Fibroblast of lung (primary cell): ENCODE measurements at regions not wholly inside any gene's neighbourhood (a gene's known extent, or its start where the extent isn't known, plus 50 kb on each side); places are given as distances from the start of the nearest gene placed in this dataset.

Experiments used
- DNase-seq, 2 donors: peaks; one replicate each; pipeline versions ENCODE4 v3.0.0 to v3.0.0-alpha.2; 2010; ENCODE audit warnings: low read depth in 2 of 2
- H2AFZ ChIP-seq: 2 replicates; pipeline ENCODE4 v1.5.1; 2012; ENCODE audit warnings: low read length, control low read depth, inconsistent platforms
- H3K27ac ChIP-seq: 2 replicates; pipeline ENCODE4 v1.5.1; 2011; ENCODE audit warnings: low read length, control low read depth; ENCODE audit not compliant: insufficient read depth
- H3K27me3 ChIP-seq: 2 replicates; pipeline ENCODE4 v1.5.1; 2011; ENCODE audit warnings: mild to moderate bottlenecking, low read length; ENCODE audit not compliant: control insufficient read depth, insufficient read depth
- H3K36me3 ChIP-seq: 2 replicates; pipeline ENCODE4 v1.5.1; 2011; ENCODE audit warnings: low read length; ENCODE audit not compliant: control insufficient read depth, insufficient read depth
- H3K4me1 ChIP-seq: 2 replicates; pipeline ENCODE4 v1.5.1; 2011; ENCODE audit warnings: low read length; ENCODE audit not compliant: control insufficient read depth, insufficient read depth; ENCODE audit errors: extremely low read depth
- H3K4me2 ChIP-seq: 2 replicates; pipeline ENCODE4 v1.5.1; 2011; ENCODE audit warnings: low read length, control low read depth; ENCODE audit not compliant: insufficient read depth; ENCODE audit errors: extremely low read depth
- H3K4me3 ChIP-seq, 4 experiments: fragments of 200-600 bp in 1 of 4; sonication (generic) in 1 of 4; replicated peaks in 1 of 4; 2 replicates each; pipeline ENCODE4 v1.5.1; 2011 to 2016; ENCODE audit warnings: low read length in 4 of 4, low read depth in 3 of 4, mild to moderate bottlenecking in 3 of 4, control low read depth in 2 of 4, inconsistent platforms in 1 of 4, mixed read lengths in 1 of 4; ENCODE audit not compliant: insufficient read depth in 1 of 4; ENCODE audit errors: control extremely low read depth in 1 of 4
- H3K79me2 ChIP-seq: 2 replicates; pipeline ENCODE4 v1.5.1; 2012; ENCODE audit warnings: mild to moderate bottlenecking, low read length, inconsistent platforms; ENCODE audit not compliant: control insufficient read depth, insufficient read depth
- H3K9ac ChIP-seq: 2 replicates; pipeline ENCODE4 v1.5.1; 2011; ENCODE audit warnings: mild to moderate bottlenecking, low read length, control low read depth; ENCODE audit not compliant: insufficient read depth
- H3K9me3 ChIP-seq: 2 replicates; pipeline ENCODE4 v1.5.1; 2012; ENCODE audit warnings: low read depth, low read length; ENCODE audit not compliant: control insufficient read depth, insufficient read depth
- H4K20me1 ChIP-seq: 2 replicates; pipeline ENCODE4 v1.5.1; 2011; ENCODE audit warnings: low read length; ENCODE audit not compliant: control insufficient read depth, insufficient read depth; ENCODE audit errors: extremely low read depth
- EZH2 ChIP-seq: IDR thresholded peaks from 2 replicates; pipeline ENCODE4 v1.5.1; 2012; ENCODE audit warnings: low read length, control low read depth, mild to moderate bottlenecking; ENCODE audit errors: missing control alignments
- TF ChIP-seq, protein P1 (sequence below), 2 donors: IDR thresholded peaks in 1 of 2; conservative IDR thresholded peaks in 1 of 2; 1 replicate in 1 of 2; 2 replicates in 1 of 2; pipeline ENCODE4 v1.5.1; 2011 to 2012; ENCODE audit warnings: low read length in 2 of 2, control low read depth in 1 of 2, inconsistent platforms in 1 of 2, low read depth in 1 of 2, mild to moderate bottlenecking in 1 of 2

DNA sequence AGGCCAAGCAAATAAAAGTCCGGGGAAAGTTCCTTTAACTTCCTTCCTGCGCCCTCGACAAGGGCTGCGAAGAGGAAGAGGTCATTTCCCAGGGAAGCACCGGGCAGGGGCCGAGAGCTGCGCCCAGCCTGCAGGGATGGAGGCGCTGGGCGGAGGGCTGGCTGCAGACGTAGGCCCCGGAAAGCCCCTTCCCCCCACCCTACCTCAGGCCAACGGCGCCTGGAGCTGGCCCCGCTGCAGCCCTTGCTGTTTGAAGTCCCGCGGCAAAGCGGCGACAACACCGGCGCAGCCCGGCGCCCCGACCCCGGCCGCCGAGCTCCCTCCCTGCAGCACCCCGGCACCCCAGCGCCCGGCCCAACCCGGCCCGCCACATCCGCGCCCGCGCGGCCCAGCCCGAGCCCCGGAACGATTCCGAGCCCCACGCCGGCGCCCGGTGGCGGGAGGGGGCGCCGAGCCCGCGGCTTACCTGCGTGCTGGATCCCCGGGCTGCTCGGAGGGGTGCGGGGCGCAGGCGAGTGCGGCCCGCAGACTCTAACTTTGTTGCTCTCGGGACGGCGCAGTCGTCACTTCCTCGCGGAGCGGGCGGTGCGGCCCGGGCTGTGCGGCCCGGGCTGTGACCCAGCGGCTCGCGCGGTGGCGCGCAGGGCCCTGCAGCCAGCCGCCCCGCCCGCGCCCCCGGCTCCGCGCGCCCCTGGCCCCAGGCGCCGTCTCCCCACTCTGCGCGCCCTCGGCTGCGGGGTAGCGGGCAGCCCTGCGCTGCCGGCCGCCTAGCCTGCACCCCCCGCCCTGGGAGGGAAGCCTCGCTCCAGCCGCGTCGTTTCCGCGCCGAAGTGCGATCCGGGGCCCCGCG lies 64.8 kb upstream of the PTGR2 start:
- no peaks in the 10 kb centered on the region for H3K27me3 ChIP-seq
- peak; percentile 51 for DNase-seq
- H3K9ac ChIP-seq, result peak overlapping the region; percentile 96
- no peaks in the 10 kb centered on the region for H3K9me3 ChIP-seq
- H4K20me1 ChIP-seq, result no peaks in the 10 kb centered on the region
- H3K79me2 ChIP-seq, result peaks cover 46% of the 10 kb centered on the region
- H3K36me3 ChIP-seq, result no peaks in the 10 kb centered on the region
- peaks cover 46% of the 10 kb centered on the region for H3K4me1 ChIP-seq
- peak overlapping the region; percentile 97 for H3K27ac ChIP-seq
- peak overlapping the region; percentile 100 for H3K4me2 ChIP-seq
- no peak overlapping the region for H2AFZ ChIP-seq
- H3K4me3 ChIP-seq, result peak overlapping the region; percentile 64 to 75 (median 74)
- no peak for TF ChIP-seq EZH2
- TF ChIP-seq, protein P1, sequence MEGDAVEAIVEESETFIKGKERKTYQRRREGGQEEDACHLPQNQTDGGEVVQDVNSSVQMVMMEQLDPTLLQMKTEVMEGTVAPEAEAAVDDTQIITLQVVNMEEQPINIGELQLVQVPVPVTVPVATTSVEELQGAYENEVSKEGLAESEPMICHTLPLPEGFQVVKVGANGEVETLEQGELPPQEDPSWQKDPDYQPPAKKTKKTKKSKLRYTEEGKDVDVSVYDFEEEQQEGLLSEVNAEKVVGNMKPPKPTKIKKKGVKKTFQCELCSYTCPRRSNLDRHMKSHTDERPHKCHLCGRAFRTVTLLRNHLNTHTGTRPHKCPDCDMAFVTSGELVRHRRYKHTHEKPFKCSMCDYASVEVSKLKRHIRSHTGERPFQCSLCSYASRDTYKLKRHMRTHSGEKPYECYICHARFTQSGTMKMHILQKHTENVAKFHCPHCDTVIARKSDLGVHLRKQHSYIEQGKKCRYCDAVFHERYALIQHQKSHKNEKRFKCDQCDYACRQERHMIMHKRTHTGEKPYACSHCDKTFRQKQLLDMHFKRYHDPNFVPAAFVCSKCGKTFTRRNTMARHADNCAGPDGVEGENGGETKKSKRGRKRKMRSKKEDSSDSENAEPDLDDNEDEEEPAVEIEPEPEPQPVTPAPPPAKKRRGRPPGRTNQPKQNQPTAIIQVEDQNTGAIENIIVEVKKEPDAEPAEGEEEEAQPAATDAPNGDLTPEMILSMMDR (conservative IDR thresholded peaks at IDR 0.05 in 1 of 2, IDR thresholded peaks at IDR 0.05 in 1 of 2; ENCODE audit: low read depth in 1 of 2, low read length in 2 of 2), result no peak

- Histone ChIP-seq H2AFZ (no peak overlapping the region), H3K27me3 (no peaks in the 10 kb centered on the region), H3K36me3 (no peaks in the 10 kb centered on the region), H3K9me3 (no peaks in the 10 kb centered on the region), H3K79me2 (peaks cover 51% of the 10 kb centered on the region), H4K20me1 (no peaks in the 10 kb centered on the region), H3K4me3 (peak overlapping the region; percentile 64 to 75 (median 74)), H3K27ac (peak overlapping the region; percentile 97), H3K9ac (peak overlapping the region; percentile 96), H3K4me1 (peaks cover 46% of the 10 kb centered on the region), H3K4me2 (peak overlapping the region; percentile 100)
- peak; percentile 86 to 98 for DNase-seq
- TF ChIP-seq, protein P1 (conservative IDR thresholded peaks at IDR 0.05 in 1 of 2, IDR thresholded peaks at IDR 0.05 in 1 of 2; ENCODE audit: low read depth in 1 of 2, low read length in 2 of 2), result peak; percentile 35 to 38
- TF ChIP-seq EZH2, result no peak
Observed at GRCh38 chr14:73785834-73786635, 65.6 kb upstream of the PTGR2 start.

DNA sequence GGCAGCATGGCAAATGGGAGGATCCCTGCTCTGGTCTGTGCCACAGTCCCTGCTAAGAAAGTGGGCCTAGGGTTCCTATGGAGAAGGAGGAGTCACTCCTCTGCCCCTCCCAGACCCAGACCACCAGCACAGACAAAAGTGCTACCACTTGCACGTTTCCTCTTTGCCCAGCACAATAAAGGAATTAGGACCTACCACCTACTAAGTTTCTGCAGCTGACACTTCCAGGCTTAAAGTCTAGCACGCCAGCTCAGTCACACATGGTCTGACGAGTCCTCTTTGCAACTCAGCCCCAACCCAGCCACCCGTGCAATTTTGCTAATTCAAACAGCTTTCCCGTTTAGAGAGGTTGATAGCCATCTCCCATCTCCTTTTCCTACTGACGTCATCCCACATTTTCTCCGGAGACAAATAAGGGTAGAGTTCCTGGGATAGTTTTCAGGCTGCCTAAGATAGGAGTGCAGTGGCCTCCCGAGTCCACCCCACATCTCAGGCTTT lies 66.2 kb upstream of the PTGR2 start:
- no peaks in the 10 kb centered on the region for H3K36me3 ChIP-seq
- no peaks in the 10 kb centered on the region for H4K20me1 ChIP-seq
- H3K27ac ChIP-seq, result peak overlapping the region; percentile 97
- H3K9ac ChIP-seq, result peak overlapping the region; percentile 96
- H3K27me3 ChIP-seq, result no peaks in the 10 kb centered on the region
- H3K79me2 ChIP-seq, result peaks cover 56% of the 10 kb centered on the region
- no peak overlapping the region for H2AFZ ChIP-seq
- H3K9me3 ChIP-seq, result no peaks in the 10 kb centered on the region
- H3K4me1 ChIP-seq, result peaks cover 41% of the 10 kb centered on the region
- TF ChIP-seq, protein P1 (conservative IDR thresholded peaks at IDR 0.05 in 1 of 2, IDR thresholded peaks at IDR 0.05 in 1 of 2; ENCODE audit: low read depth in 1 of 2, low read length in 2 of 2), result no peak
- TF ChIP-seq EZH2, result no peak
- peak; percentile 93 to 96 for DNase-seq
- peak overlapping the region; percentile 100 for H3K4me2 ChIP-seq
- peak overlapping the region; percentile 64 to 75 (median 74) for H3K4me3 ChIP-seq
